Gastrocnemius medialis (tissue), 4 donors: ENCODE measurements at regions not wholly inside any gene's neighbourhood (a gene's known extent, or its start where the extent isn't known, plus 50 kb on each side); places are given as distances from the start of the nearest gene placed in this dataset.

Source experiments
- ATAC-seq, 2 donors: fragments of 150-250 bp; one replicate each; pipeline ENCODE4 v1.9.1; 2016
- DNase-seq, 2 donors: peaks; one replicate each; pipeline ENCODE4 v3.0.0-alpha.2; 2019
- H3K27ac ChIP-seq, 4 donors: fragments of 200-600 bp; sonication (generic); 1 replicate in 1 of 4; 2 replicates in 3 of 4; pipeline ENCODE4 v1.5.1; 2016 to 2018; ENCODE audit warnings: mild to moderate bottlenecking in 2 of 4, moderate library complexity in 1 of 4
- H3K27me3 ChIP-seq, 3 donors: fragments of 200-600 bp; sonication (generic) in 2 of 3; 1 replicate in 1 of 3; 2 replicates in 2 of 3; pipeline versions ENCODE4 v1.5.1 to v1.6.0; 2016 to 2019; ENCODE audit warnings: mild to moderate bottlenecking in 1 of 3, moderate library complexity in 1 of 3
- H3K36me3 ChIP-seq, 2 donors: fragments of 200-600 bp; sonication (generic) in 1 of 2; one replicate each; pipeline ENCODE4 v1.5.1; 2017 to 2018
- H3K4me1 ChIP-seq, 2 donors: fragments of 200-600 bp; sonication (generic) in 1 of 2; one replicate each; pipeline ENCODE4 v1.5.1; 2016 to 2017; ENCODE audit warnings: mild to moderate bottlenecking in 2 of 2
- H3K4me3 ChIP-seq, 4 donors: fragments of 200-600 bp; sonication (generic) in 3 of 4; 1 replicate in 1 of 4; 2 replicates in 3 of 4; pipeline ENCODE4 v1.5.1; 2016 to 2019; ENCODE audit warnings: mild to moderate bottlenecking in 2 of 4
- H3K9me3 ChIP-seq, 3 donors: fragments of 200-600 bp; sonication (generic) in 2 of 3; 1 replicate in 1 of 3; 2 replicates in 2 of 3; pipeline ENCODE4 v1.5.1; 2016 to 2019
- POLR2A ChIP-seq, 2 donors: fragments of 450-650 bp; IDR thresholded peaks; one replicate each; pipeline ENCODE4 v1.6.1; 2017; ENCODE audit warnings: antibody characterized with exemption in 2 of 2, mild to moderate bottlenecking in 2 of 2, moderate library complexity in 2 of 2
- in situ Hi-C, 4 donors: fragments of 200-750 bp; cut with MboI; loops; one replicate each; pipeline versions ENCODE4 v1.15.0 to v1.8.0; 2017; ENCODE audit warnings: low sequenced_read_pairs in 4 of 4
- intact Hi-C: fragments of 100-400 bp; cut with DNase I; formaldehyde crosslinking; loops from one replicate; pipeline ENCODE4 v1.15.1; 2023; ENCODE audit warnings: low total_unique reads
- TF ChIP-seq, protein P1 (sequence below), 5 experiments: fragments of 450-650 bp in 3 of 5; fragments of 200-600 bp in 2 of 5; sonication (generic) in 2 of 5; IDR thresholded peaks in 4 of 5; conservative IDR thresholded peaks in 1 of 5; 1 replicate in 4 of 5; 2 replicates in 1 of 5; pipeline ENCODE4 v1.5.1; 2016 to 2019; ENCODE audit warnings: antibody characterized with exemption in 5 of 5, mild to moderate bottlenecking in 3 of 5, moderate library complexity in 3 of 5

DNA sequence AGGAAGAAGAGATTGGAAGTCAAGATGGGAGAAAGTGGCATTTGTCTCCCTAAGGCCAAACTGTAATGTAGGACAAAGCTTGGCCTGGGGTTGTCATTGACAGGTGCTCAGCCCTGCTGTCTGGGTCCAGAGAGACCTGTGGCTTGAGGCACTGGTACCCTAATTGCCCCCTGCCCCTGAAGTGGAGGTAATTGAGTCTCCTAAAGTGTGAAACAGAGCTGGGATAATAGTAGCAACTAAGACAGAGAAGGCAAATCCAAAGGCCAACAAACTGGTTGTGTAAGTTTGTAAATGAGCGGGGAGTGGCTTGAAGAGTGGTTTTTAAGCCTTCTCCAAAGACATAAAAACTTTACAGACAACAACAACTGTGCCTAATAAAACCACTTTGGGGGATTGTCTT is 264.2 kb upstream of the ROPN1 start:
- Histone ChIP-seq H3K27me3 (no peaks in the 10 kb centered on the region), H3K36me3 (no peaks in the 10 kb centered on the region), H3K4me1 (peaks cover 15 to 46% of the 10 kb centered on the region in 2 donors), H3K4me3 (no peak overlapping the region), H3K27ac (no peak overlapping the region), H3K9me3 (no peaks in the 10 kb centered on the region)
- no peak for TF ChIP-seq POLR2A (IDR thresholded peaks at IDR 0.05)
- TF ChIP-seq, protein P1, sequence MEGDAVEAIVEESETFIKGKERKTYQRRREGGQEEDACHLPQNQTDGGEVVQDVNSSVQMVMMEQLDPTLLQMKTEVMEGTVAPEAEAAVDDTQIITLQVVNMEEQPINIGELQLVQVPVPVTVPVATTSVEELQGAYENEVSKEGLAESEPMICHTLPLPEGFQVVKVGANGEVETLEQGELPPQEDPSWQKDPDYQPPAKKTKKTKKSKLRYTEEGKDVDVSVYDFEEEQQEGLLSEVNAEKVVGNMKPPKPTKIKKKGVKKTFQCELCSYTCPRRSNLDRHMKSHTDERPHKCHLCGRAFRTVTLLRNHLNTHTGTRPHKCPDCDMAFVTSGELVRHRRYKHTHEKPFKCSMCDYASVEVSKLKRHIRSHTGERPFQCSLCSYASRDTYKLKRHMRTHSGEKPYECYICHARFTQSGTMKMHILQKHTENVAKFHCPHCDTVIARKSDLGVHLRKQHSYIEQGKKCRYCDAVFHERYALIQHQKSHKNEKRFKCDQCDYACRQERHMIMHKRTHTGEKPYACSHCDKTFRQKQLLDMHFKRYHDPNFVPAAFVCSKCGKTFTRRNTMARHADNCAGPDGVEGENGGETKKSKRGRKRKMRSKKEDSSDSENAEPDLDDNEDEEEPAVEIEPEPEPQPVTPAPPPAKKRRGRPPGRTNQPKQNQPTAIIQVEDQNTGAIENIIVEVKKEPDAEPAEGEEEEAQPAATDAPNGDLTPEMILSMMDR (IDR thresholded peaks at IDR 0.05 in 4 of 5, conservative IDR thresholded peaks at IDR 0.05 in 1 of 5): no peak
- ATAC-seq (no peak), DNase-seq (no peak)
- intact Hi-C loops (no loop called here), in situ Hi-C loops (no loop called here)

DNA sequence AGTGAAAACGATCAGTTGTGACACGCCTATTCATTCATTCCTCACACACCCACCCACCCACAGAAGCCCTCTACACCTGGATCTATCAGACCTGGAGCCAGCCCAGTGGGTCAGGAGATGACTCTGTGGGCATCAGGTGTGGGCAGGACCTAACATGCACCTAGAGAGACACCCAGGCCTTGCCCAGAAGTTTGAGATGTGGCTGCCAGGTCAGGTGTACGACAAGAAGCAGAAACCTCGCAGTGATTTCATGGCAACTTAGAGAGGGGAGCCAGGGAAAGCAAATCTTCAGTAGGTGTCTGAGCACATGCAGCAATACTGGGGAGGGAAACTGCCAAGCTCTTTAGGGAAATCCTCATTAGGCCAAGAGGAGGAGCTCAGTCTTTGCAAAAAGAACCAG is 264.7 kb upstream of the ROPN1 start:
- in situ Hi-C loops (no loop called here), intact Hi-C loops (no loop called here)
- no peaks in the 10 kb centered on the region for H3K9me3 ChIP-seq
- DNase-seq (no peak), ATAC-seq (no peak)
- H3K27me3 ChIP-seq: no peaks in the 10 kb centered on the region
- H3K4me1 ChIP-seq: peaks cover 15 to 44% of the 10 kb centered on the region in 2 donors
- no peak overlapping the region for H3K27ac ChIP-seq
- no peaks in the 10 kb centered on the region for H3K36me3 ChIP-seq
- TF ChIP-seq POLR2A (IDR thresholded peaks at IDR 0.05): no peak
- TF ChIP-seq, protein P1 (IDR thresholded peaks at IDR 0.05 in 4 of 5, conservative IDR thresholded peaks at IDR 0.05 in 1 of 5): no peak
- no peak overlapping the region for H3K4me3 ChIP-seq

DNA sequence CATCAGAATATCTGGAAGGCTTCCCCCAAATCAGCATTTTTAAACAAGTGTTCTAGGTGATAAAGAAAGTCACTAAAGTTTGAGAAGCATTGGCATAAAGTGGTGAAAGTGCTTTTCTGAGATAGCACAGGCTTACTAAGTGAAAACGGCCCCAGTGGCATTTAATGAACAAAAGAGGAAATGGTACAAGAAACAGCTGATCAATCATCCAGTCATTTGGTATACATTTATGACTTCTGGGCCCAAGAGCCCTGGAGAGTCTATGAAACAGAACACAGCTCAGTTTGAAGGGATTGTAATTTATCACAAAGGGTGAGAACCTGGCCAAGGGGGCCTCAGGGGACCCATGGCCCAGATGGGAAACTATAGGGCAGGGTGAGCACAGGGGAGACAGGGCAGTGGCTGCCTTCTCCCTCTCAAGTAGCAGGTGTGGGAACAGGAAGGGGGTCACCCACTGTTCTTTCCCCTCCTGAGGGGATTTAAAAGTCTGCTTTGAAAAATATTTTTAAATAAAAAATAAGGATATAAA is 265.5 kb upstream of the ROPN1 start:
- peaks cover 15 to 44% of the 10 kb centered on the region in 2 donors for H3K4me1 ChIP-seq
- H3K27ac ChIP-seq: peak overlapping the region in 1 of 4 donors; percentile 58
- no peak for DNase-seq
- H3K36me3 ChIP-seq: no peaks in the 10 kb centered on the region
- TF ChIP-seq POLR2A (IDR thresholded peaks at IDR 0.05): no peak
- TF ChIP-seq, protein P1 (IDR thresholded peaks at IDR 0.05 in 4 of 5, conservative IDR thresholded peaks at IDR 0.05 in 1 of 5): no peak
- ATAC-seq: no peak
- intact Hi-C loops (no loop called here), in situ Hi-C loops (no loop called here)
- H3K4me3 ChIP-seq: no peak overlapping the region
- H3K27me3 ChIP-seq: no peaks in the 10 kb centered on the region
- no peaks in the 10 kb centered on the region for H3K9me3 ChIP-seq

DNA sequence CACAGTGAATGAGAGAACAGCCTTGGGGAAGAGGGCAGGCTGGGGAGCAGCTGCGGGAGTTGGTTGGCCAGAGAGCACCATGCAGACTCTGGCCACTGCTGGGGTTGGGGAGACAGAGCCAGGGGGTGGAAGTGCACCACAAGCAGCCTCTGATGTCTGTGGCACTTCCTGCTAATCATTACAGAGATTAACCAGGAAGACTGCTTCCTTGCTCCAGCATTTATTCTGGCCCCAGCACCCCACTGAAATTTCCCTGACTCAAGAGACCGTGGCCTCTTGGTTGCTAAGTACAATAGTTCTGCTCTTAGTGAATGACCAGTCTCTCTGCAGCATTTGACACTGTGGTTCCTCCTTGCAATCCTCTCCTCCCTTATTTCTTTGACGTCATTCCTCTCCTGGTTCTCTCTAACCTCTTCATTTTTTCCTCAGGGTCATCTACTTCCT is 266.2 kb upstream of the ROPN1 start:
- no peaks in the 10 kb centered on the region for H3K9me3 ChIP-seq
- H3K4me3 ChIP-seq: no peak overlapping the region
- peak overlapping the region in 1 of 4 donors; percentile 58 for H3K27ac ChIP-seq
- no peak for TF ChIP-seq POLR2A (IDR thresholded peaks at IDR 0.05)
- no peaks in the 10 kb centered on the region for H3K27me3 ChIP-seq
- no peaks in the 10 kb centered on the region for H3K36me3 ChIP-seq
- H3K4me1 ChIP-seq: peaks cover 15 to 50% of the 10 kb centered on the region in 2 donors
- in situ Hi-C loops: no loop called here
- ATAC-seq: no peak
- intact Hi-C loops: no loop called here
- DNase-seq: no peak

DNA sequence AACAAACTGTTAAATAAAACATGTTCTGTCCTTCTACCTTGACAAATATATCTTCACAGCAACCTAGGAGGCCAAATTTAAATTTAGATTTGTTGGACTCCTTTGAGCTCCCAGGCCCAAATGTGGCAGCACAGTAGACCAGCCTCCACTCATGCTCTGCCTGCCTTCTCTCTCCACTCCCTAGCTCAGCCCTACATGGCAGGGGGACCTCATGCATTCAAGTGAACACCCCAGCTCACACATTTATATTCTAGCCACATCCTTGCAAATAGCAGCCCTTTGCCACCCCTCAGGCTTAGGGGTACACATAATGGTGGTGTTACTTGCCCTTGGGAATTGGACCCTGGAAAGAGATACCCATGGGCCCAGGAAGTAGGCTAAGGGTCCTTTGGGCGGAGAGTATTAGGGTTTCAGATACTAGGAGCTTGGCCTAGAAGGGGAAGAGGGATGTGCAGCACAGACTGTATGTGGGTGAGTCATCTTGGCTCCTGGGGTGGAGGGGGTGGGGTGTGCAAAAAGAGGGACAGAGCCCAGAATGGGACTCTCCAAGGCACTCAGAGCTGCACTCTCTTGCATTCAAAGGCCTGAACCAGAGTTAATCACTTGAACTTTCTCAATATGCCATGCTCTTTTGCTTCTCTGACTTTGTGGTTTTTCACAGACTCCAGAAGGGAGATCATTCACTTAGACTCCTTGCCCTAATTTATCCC is 268.4 kb upstream of the ROPN1 start:
- TF ChIP-seq, protein P1 (IDR thresholded peaks at IDR 0.05 in 4 of 5, conservative IDR thresholded peaks at IDR 0.05 in 1 of 5): no peak
- TF ChIP-seq POLR2A (IDR thresholded peaks at IDR 0.05): no peak
- peak; percentile 53 to 65 for DNase-seq
- peaks cover 15 to 49% of the 10 kb centered on the region in 2 donors for H3K4me1 ChIP-seq

More for the DNA sequence above, 268.4 kb upstream of the ROPN1 start:
- Histone ChIP-seq H3K4me3 (no peak overlapping the region), H3K27me3 (no peaks in the 10 kb centered on the region), H3K36me3 (no peaks in the 10 kb centered on the region), H3K27ac (peak overlapping the region in 3 of 4 donors; percentile 35 to 80 (median 60)), H3K9me3 (no peaks in the 10 kb centered on the region)
- in situ Hi-C loops (no loop called here), intact Hi-C loops (no loop called here)
- peak; percentile 86 to 94 for ATAC-seq
